ENCODE measurements at regions not wholly inside any gene's neighbourhood (a gene's known extent, or its start where the extent isn't known, plus 50 kb on each side); places are given as distances from the start of the nearest gene placed in this dataset.

GRCh38 chr1:79539001-79539400, 532.5 kb upstream of the ADGRL4 start:
- TF ChIP-seq CTCF (IDR thresholded peaks at IDR 0.05; ENCODE audit: low read depth, low read length, missing input control): no peak
- TF ChIP-seq RAD21 (IDR thresholded peaks at IDR 0.05): no peak
- no peak for TF ChIP-seq ATF3 (IDR thresholded peaks at IDR 0.05)
- no peak for TF ChIP-seq FOXA1 (IDR thresholded peaks at IDR 0.05)
- no peak for TF ChIP-seq REST (IDR thresholded peaks at IDR 0.05)
- TF ChIP-seq SP1 (IDR thresholded peaks at IDR 0.05): no peak
- TF ChIP-seq JUND (IDR thresholded peaks at IDR 0.05): no peak
- no peak for TF ChIP-seq MAX (IDR thresholded peaks at IDR 0.05)
- TF ChIP-seq TAF1 (conservative IDR thresholded peaks at IDR 0.05): no peak
- TF ChIP-seq EGR1 (IDR thresholded peaks at IDR 0.05; ENCODE audit: low read depth in 2 of 2): no peak
- no peak for TF ChIP-seq RXRA (IDR thresholded peaks at IDR 0.05)
- TF ChIP-seq YY1 (IDR thresholded peaks at IDR 0.05): no peak
- TF ChIP-seq GABPA (IDR thresholded peaks at IDR 0.05 in 1 of 2, conservative IDR thresholded peaks at IDR 0.05 in 1 of 2): no peak
- no peak for TF ChIP-seq ZBTB33 (IDR thresholded peaks at IDR 0.05)

All from liver (tissue), 3 donors.